ENCODE measurements at regions not wholly inside any gene's neighbourhood (a gene's known extent, or its start where the extent isn't known, plus 50 kb on each side); places are given as distances from the start of the nearest gene placed in this dataset.

GRCh38 chr16:86363836-86364618, 146.3 kb upstream of the FOXF1 start:
- no peak for DNase-seq (ENCODE audit: low read depth)
- H3K4me3 ChIP-seq (ENCODE audit: low read depth, low read length) = no peak overlapping the region
- TF ChIP-seq CTCF (IDR thresholded peaks at IDR 0.05; ENCODE audit: insufficient read depth, low read depth, low read length, missing control alignments) = no peak

- H3K4me3 ChIP-seq (ENCODE audit: low read depth, low read length) = no peak overlapping the region
- TF ChIP-seq CTCF (IDR thresholded peaks at IDR 0.05; ENCODE audit: insufficient read depth, low read depth, low read length, missing control alignments) = no peak
- no peak for DNase-seq (ENCODE audit: low read depth)
Measured at GRCh38 chr16:86364653-86365380, 145.5 kb upstream of the FOXF1 start.

- DNase-seq (ENCODE audit: low read depth) = no peak
- TF ChIP-seq CTCF (IDR thresholded peaks at IDR 0.05; ENCODE audit: insufficient read depth, low read depth, low read length, missing control alignments) = no peak
- H3K4me3 ChIP-seq (ENCODE audit: low read depth, low read length) = no peak overlapping the region
Measured at GRCh38 chr16:86365513-86366273, 144.6 kb upstream of the FOXF1 start.

- no peak for TF ChIP-seq CTCF (IDR thresholded peaks at IDR 0.05; ENCODE audit: insufficient read depth, low read depth, low read length, missing control alignments)
- DNase-seq (ENCODE audit: low read depth) = no peak
- no peak overlapping the region for H3K4me3 ChIP-seq (ENCODE audit: low read depth, low read length)
Measured at GRCh38 chr16:86366481-86366880, 143.8 kb upstream of the FOXF1 start.

- no peak for DNase-seq (ENCODE audit: low read depth)
- no peak overlapping the region for H3K4me3 ChIP-seq (ENCODE audit: low read depth, low read length)
- TF ChIP-seq CTCF (IDR thresholded peaks at IDR 0.05; ENCODE audit: insufficient read depth, low read depth, low read length, missing control alignments) = no peak
Measured at GRCh38 chr16:86367291-86368072, 142.8 kb upstream of the FOXF1 start.

DNA sequence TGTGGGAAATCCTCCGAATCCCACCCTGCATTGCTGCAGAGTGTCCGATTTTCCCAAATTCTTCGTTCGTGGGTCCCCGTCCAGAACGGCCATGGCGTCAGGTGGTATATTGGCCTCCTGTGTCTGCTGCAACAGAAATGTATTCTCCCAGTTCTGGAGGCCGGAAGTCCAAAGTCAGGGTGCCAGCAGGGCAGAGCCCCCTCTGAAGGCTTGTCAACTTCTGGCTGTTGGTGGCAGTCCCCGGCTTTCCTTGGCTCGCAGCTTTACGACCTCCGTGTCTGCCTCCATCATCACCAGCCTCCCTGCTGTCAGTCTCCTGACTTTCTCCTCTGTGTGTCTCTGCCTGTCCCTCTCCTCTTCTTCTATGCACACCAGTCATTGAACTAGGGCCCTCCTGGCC, 142.1 kb upstream of the FOXF1 start:
- no peak for TF ChIP-seq CTCF (IDR thresholded peaks at IDR 0.05; ENCODE audit: insufficient read depth, low read depth, low read length, missing control alignments)
- no peak overlapping the region for H3K4me3 ChIP-seq (ENCODE audit: low read depth, low read length)
- no peak for DNase-seq (ENCODE audit: low read depth)
